ENCODE measurements at regions not wholly inside any gene's neighbourhood (a gene's known extent, or its start where the extent isn't known, plus 50 kb on each side); places are given as distances from the start of the nearest gene placed in this dataset.

GRCh38 chrX:142733327-142733726, 292.4 kb upstream of the SPANXN4 start:
- TF ChIP-seq TCF12 (IDR thresholded peaks at IDR 0.05; ENCODE audit: low read depth) (no peak), FOXM1 (IDR thresholded peaks at IDR 0.05; ENCODE audit: borderline replicate concordance, low read depth) (no peak), MAX (IDR thresholded peaks at IDR 0.05) (no peak), YY1 (IDR thresholded peaks at IDR 0.05; ENCODE audit: low read depth) (no peak), CEBPB (IDR thresholded peaks at IDR 0.05) (no peak), ZBTB7A (IDR thresholded peaks at IDR 0.05; ENCODE audit: low read depth) (no peak), TEAD4 (IDR thresholded peaks at IDR 0.05) (no peak), TAF1 (IDR thresholded peaks at IDR 0.05; ENCODE audit: low read depth) (no peak), USF1 (IDR thresholded peaks at IDR 0.05) (no peak), EP300 (IDR thresholded peaks at IDR 0.05; ENCODE audit: borderline replicate concordance) (no peak), RAD21 (IDR thresholded peaks at IDR 0.05; ENCODE audit: low read depth) (no peak), EGR1 (IDR thresholded peaks at IDR 0.05) (no peak)

All from Ishikawa (cell line).